ENCODE measurements at regions not wholly inside any gene's neighbourhood (a gene's known extent, or its start where the extent isn't known, plus 50 kb on each side); places are given as distances from the start of the nearest gene placed in this dataset.

- TF ChIP-seq, protein P1, sequence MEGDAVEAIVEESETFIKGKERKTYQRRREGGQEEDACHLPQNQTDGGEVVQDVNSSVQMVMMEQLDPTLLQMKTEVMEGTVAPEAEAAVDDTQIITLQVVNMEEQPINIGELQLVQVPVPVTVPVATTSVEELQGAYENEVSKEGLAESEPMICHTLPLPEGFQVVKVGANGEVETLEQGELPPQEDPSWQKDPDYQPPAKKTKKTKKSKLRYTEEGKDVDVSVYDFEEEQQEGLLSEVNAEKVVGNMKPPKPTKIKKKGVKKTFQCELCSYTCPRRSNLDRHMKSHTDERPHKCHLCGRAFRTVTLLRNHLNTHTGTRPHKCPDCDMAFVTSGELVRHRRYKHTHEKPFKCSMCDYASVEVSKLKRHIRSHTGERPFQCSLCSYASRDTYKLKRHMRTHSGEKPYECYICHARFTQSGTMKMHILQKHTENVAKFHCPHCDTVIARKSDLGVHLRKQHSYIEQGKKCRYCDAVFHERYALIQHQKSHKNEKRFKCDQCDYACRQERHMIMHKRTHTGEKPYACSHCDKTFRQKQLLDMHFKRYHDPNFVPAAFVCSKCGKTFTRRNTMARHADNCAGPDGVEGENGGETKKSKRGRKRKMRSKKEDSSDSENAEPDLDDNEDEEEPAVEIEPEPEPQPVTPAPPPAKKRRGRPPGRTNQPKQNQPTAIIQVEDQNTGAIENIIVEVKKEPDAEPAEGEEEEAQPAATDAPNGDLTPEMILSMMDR (IDR thresholded peaks at IDR 0.05; ENCODE audit: poor library complexity, severe bottlenecking): no peak
- DNase-seq (ENCODE audit: low spot score) (no peak), ATAC-seq (ENCODE audit: low read depth) (no peak)
- H3K9me3 ChIP-seq (ENCODE audit: severe bottlenecking): no peaks in the 10 kb centered on the region
- no peaks in the 10 kb centered on the region for H3K27me3 ChIP-seq (ENCODE audit: insufficient read depth, poor library complexity, severe bottlenecking)
- no peaks in the 10 kb centered on the region for H3K36me3 ChIP-seq (ENCODE audit: low read depth)
- no peak overlapping the region for H3K4me3 ChIP-seq (ENCODE audit: severe bottlenecking)
- H3K4me1 ChIP-seq (ENCODE audit: insufficient read depth, poor library complexity, severe bottlenecking): no peaks in the 10 kb centered on the region
- H3K27ac ChIP-seq (ENCODE audit: poor library complexity, severe bottlenecking): no peak overlapping the region
Observed at GRCh38 chr2:238696786-238697185, 151.1 kb upstream of the TWIST2 start.

DNA sequence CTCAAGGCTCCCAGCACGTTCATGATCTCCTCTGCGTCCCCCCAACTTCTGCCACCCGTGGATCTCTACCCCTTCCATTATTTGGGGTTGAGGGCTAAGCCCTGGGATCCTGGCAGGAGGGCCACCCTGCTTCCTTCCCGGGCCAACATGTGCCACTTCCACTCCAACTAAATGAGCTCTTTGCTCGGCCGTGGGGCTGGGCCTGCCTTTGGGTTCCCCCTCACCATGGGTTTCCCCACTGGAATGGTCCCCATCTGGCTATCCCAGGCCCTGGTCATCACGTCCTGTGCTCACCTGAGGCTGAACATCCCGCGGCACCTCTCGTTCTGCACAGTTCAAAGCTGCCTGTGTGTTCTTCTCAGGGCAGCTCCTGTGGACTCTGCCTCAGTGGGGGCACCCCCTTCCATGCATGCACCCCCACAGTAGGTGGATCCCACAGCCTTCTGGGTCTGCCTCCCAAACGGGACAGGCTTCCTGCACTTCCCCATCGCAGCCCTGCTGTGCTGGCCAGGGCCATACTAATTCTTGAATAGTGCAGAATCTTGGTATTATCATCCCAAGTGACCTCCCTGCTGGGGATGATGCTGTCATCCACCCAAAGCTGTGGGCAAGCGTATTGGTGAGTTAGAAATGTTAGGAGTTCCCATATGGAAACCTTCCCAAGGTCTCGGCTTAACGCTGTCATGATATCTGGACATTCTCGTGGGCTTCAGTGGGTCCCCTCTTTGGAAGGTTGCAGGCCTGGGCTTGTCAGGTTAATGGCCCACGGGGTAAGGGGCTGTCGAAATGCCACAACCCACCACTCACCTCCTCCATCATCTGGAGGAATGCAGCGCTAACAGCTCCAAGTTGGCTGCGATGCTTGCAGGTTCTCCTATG is 150.5 kb upstream of the TWIST2 start:
- Histone ChIP-seq H3K9me3 (ENCODE audit: severe bottlenecking) (no peaks in the 10 kb centered on the region), H3K36me3 (ENCODE audit: low read depth) (no peaks in the 10 kb centered on the region), H3K27me3 (ENCODE audit: insufficient read depth, poor library complexity, severe bottlenecking) (no peaks in the 10 kb centered on the region), H3K27ac (ENCODE audit: poor library complexity, severe bottlenecking) (no peak overlapping the region), H3K4me1 (ENCODE audit: insufficient read depth, poor library complexity, severe bottlenecking) (no peaks in the 10 kb centered on the region), H3K4me3 (ENCODE audit: severe bottlenecking) (no peak overlapping the region)
- TF ChIP-seq, protein P1 (IDR thresholded peaks at IDR 0.05; ENCODE audit: poor library complexity, severe bottlenecking): no peak
- DNase-seq (ENCODE audit: low spot score) (no peak), ATAC-seq (ENCODE audit: low read depth) (no peak)

DNA sequence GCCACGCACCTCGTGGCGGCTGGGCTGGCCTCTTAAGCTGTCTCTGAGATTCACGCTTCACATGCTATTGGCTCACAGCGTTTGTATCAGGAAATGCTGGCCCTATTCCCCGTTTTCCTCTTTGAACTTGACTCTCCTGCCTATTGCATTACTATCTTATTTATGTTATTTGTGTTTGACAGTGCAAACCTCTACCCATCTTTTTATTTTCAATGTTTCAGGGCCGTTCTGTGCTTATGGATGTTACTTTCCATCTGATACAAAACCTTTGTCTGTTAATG is 149.9 kb upstream of the TWIST2 start:
- no peak for DNase-seq (ENCODE audit: low spot score)
- H3K27ac ChIP-seq (ENCODE audit: poor library complexity, severe bottlenecking): no peak overlapping the region
- TF ChIP-seq, protein P1 (IDR thresholded peaks at IDR 0.05; ENCODE audit: poor library complexity, severe bottlenecking): no peak
- H3K4me3 ChIP-seq (ENCODE audit: severe bottlenecking): no peak overlapping the region
- no peaks in the 10 kb centered on the region for H3K4me1 ChIP-seq (ENCODE audit: insufficient read depth, poor library complexity, severe bottlenecking)
- H3K36me3 ChIP-seq (ENCODE audit: low read depth): no peaks in the 10 kb centered on the region
- no peaks in the 10 kb centered on the region for H3K27me3 ChIP-seq (ENCODE audit: insufficient read depth, poor library complexity, severe bottlenecking)
- no peak for ATAC-seq (ENCODE audit: low read depth)
- H3K9me3 ChIP-seq (ENCODE audit: severe bottlenecking): no peaks in the 10 kb centered on the region

GRCh38 chr2:238698451-238699306 is 149.2 kb upstream of the TWIST2 start:
- no peaks in the 10 kb centered on the region for H3K36me3 ChIP-seq (ENCODE audit: low read depth)
- no peaks in the 10 kb centered on the region for H3K4me1 ChIP-seq (ENCODE audit: insufficient read depth, poor library complexity, severe bottlenecking)
- ATAC-seq (ENCODE audit: low read depth) (no peak), DNase-seq (ENCODE audit: low spot score) (no peak)
- no peak overlapping the region for H3K27ac ChIP-seq (ENCODE audit: poor library complexity, severe bottlenecking)
- TF ChIP-seq, protein P1 (IDR thresholded peaks at IDR 0.05; ENCODE audit: poor library complexity, severe bottlenecking): no peak
- H3K4me3 ChIP-seq (ENCODE audit: severe bottlenecking): no peak overlapping the region
- no peaks in the 10 kb centered on the region for H3K9me3 ChIP-seq (ENCODE audit: severe bottlenecking)
- no peaks in the 10 kb centered on the region for H3K27me3 ChIP-seq (ENCODE audit: insufficient read depth, poor library complexity, severe bottlenecking)

Measured in RWPE2 (cell line).